Breast epithelium (tissue), 3 donors: ENCODE measurements at regions not wholly inside any gene's neighbourhood (a gene's known extent, or its start where the extent isn't known, plus 50 kb on each side); places are given as distances from the start of the nearest gene placed in this dataset.

Source experiments
- POLR2A ChIP-seq: fragments of 450-650 bp; IDR thresholded peaks from one replicate; pipeline ENCODE4 v1.6.1; 2016; ENCODE audit warnings: antibody characterized with exemption, mild to moderate bottlenecking, moderate library complexity
- TF ChIP-seq, protein P1 (sequence below), 3 donors: fragments of 450-650 bp; IDR thresholded peaks; one replicate each; pipeline ENCODE4 v1.5.1; 2016 to 2017; ENCODE audit warnings: antibody characterized with exemption in 3 of 3, mild to moderate bottlenecking in 3 of 3, moderate library complexity in 3 of 3

DNA sequence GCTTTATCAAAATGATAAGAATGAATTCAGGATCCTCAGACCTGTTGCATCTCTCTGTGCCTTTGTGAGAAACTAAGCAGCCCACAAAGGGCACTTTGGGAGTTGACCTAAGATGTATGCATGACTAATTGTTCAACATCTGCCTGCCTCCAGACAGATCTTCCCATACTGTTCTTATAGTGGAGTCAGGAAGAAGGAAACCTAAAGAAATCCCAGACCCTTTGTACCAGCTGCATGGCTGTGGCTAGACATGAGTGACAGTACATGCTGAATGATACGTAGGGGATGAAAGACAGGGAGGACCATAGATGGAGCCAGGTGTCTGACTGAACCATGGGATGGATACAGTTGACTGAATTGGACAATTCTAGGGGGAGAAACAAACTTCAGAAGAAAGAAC lies 148.7 kb upstream of the PCGF5 start:
- TF ChIP-seq POLR2A = no peak
- TF ChIP-seq, protein P1, sequence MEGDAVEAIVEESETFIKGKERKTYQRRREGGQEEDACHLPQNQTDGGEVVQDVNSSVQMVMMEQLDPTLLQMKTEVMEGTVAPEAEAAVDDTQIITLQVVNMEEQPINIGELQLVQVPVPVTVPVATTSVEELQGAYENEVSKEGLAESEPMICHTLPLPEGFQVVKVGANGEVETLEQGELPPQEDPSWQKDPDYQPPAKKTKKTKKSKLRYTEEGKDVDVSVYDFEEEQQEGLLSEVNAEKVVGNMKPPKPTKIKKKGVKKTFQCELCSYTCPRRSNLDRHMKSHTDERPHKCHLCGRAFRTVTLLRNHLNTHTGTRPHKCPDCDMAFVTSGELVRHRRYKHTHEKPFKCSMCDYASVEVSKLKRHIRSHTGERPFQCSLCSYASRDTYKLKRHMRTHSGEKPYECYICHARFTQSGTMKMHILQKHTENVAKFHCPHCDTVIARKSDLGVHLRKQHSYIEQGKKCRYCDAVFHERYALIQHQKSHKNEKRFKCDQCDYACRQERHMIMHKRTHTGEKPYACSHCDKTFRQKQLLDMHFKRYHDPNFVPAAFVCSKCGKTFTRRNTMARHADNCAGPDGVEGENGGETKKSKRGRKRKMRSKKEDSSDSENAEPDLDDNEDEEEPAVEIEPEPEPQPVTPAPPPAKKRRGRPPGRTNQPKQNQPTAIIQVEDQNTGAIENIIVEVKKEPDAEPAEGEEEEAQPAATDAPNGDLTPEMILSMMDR (IDR thresholded peaks at IDR 0.05) = no peak
